DND-41 (cell line): ENCODE measurements at regions not wholly inside any gene's neighbourhood (a gene's known extent, or its start where the extent isn't known, plus 50 kb on each side); places are given as distances from the start of the nearest gene placed in this dataset.

Source experiments
- ATAC-seq: fragments of 200-7000 bp; cut with Tn5 transposase; 3 replicates; pipeline ENCODE4 v1.9.1; 2021; ENCODE audit warnings: low read depth; ENCODE audit not compliant: insufficient read depth
- DNase-seq: peaks from one replicate; pipeline ENCODE4 v3.0.0-alpha.2; 2020
- H2AFZ ChIP-seq: 2 replicates; pipeline ENCODE4 v1.6.0; 2012; ENCODE audit warnings: low read depth, low read length
- H3K27ac ChIP-seq: 2 replicates; pipeline ENCODE4 v1.5.1; 2012; ENCODE audit warnings: low read length, inconsistent platforms
- H3K27me3 ChIP-seq: fragments of 200-600 bp; sonication (generic); 2 replicates; pipeline ENCODE4 v1.6.0; 2012; ENCODE audit warnings: low read length, mild to moderate bottlenecking, inconsistent platforms; ENCODE audit not compliant: insufficient read depth, poor library complexity
- H3K36me3 ChIP-seq: 2 replicates; pipeline ENCODE4 v1.5.1; 2012; ENCODE audit warnings: low read length, inconsistent platforms; ENCODE audit not compliant: insufficient read depth
- H3K4me1 ChIP-seq: 2 replicates; pipeline ENCODE4 v1.5.1; 2012; ENCODE audit warnings: mild to moderate bottlenecking, low read length; ENCODE audit not compliant: insufficient read depth
- H3K4me2 ChIP-seq: 2 replicates; pipeline ENCODE4 v1.6.0; 2012; ENCODE audit warnings: mild to moderate bottlenecking, moderate library complexity, low read length, inconsistent platforms; ENCODE audit not compliant: insufficient read depth
- H3K4me3 ChIP-seq, 2 experiments: fragments of 200-600 bp in 1 of 2; shearing (Covaris generic) in 1 of 2; 2 replicates each; pipeline ENCODE4 v1.5.1; 2012 to 2016; ENCODE audit warnings: inconsistent platforms in 2 of 2, low read length in 2 of 2, mild to moderate bottlenecking in 2 of 2, low read depth in 1 of 2, moderate library complexity in 1 of 2
- H3K79me2 ChIP-seq: 2 replicates; pipeline ENCODE4 v1.6.0; 2012; ENCODE audit warnings: low read length, inconsistent platforms; ENCODE audit not compliant: insufficient read depth
- H3K9ac ChIP-seq: 2 replicates; pipeline ENCODE4 v1.6.0; 2012; ENCODE audit warnings: low read depth, mild to moderate bottlenecking, inconsistent platforms, low read length, moderate library complexity
- H3K9me3 ChIP-seq: 2 replicates; pipeline ENCODE4 v1.5.1; 2012; ENCODE audit warnings: low read length, moderate library complexity, mild to moderate bottlenecking, inconsistent platforms; ENCODE audit not compliant: insufficient read depth, severe bottlenecking
- H4K20me1 ChIP-seq: 2 replicates; pipeline ENCODE4 v1.6.0; 2012; ENCODE audit warnings: low read length; ENCODE audit not compliant: insufficient read depth
- CTCF ChIP-seq: IDR thresholded peaks from 2 replicates; pipeline ENCODE4 v1.5.1; 2012; ENCODE audit warnings: borderline replicate concordance, low read length, moderate library complexity, mild to moderate bottlenecking; ENCODE audit not compliant: poor library complexity, severe bottlenecking; ENCODE audit errors: extremely low read depth
- EZH2 ChIP-seq: IDR thresholded peaks from 3 replicates; pipeline ENCODE4 v1.6.1; 2012; ENCODE audit warnings: borderline replicate concordance, low read depth, mild to moderate bottlenecking, moderate library complexity, low read length, inconsistent platforms; ENCODE audit not compliant: severe bottlenecking

GRCh38 chr2:120940726-120941256 lies 205.1 kb downstream of the GLI2 start:
- no peaks in the 10 kb centered on the region for H3K4me1 ChIP-seq

GRCh38 chr2:120941571-120942120 lies 206.0 kb downstream of the GLI2 start:
- H3K27ac ChIP-seq = no peak overlapping the region
- no peaks in the 10 kb centered on the region for H3K4me1 ChIP-seq
- H3K79me2 ChIP-seq = no peaks in the 10 kb centered on the region
- no peaks in the 10 kb centered on the region for H3K36me3 ChIP-seq
- TF ChIP-seq EZH2 (no peak), CTCF (no peak)
- no peak for ATAC-seq
- no peak overlapping the region for H3K4me2 ChIP-seq
- H2AFZ ChIP-seq = no peak overlapping the region
- no peak for DNase-seq
- H3K4me3 ChIP-seq = no peak overlapping the region
- H3K27me3 ChIP-seq = no peaks in the 10 kb centered on the region
- peaks cover 2% of the 10 kb centered on the region; the same call in 1 of the 2 replicates for H4K20me1 ChIP-seq
- no peaks in the 10 kb centered on the region for H3K9me3 ChIP-seq
- no peak overlapping the region for H3K9ac ChIP-seq

More at GRCh38 chr2:120940726-120941256, 205.1 kb downstream of the GLI2 start:
- TF ChIP-seq EZH2 (no peak), CTCF (no peak)
- Histone ChIP-seq H3K79me2 (no peaks in the 10 kb centered on the region), H3K4me2 (no peak overlapping the region), H3K9me3 (no peaks in the 10 kb centered on the region), H4K20me1 (no peaks in the 10 kb centered on the region; the same call in 1 of the 2 replicates), H3K27me3 (no peaks in the 10 kb centered on the region), H3K36me3 (no peaks in the 10 kb centered on the region), H3K27ac (no peak overlapping the region), H2AFZ (no peak overlapping the region), H3K9ac (no peak overlapping the region), H3K4me3 (no peak overlapping the region)
- DNase-seq = no peak
- ATAC-seq = no peak

GRCh38 chr2:120942658-120943057 lies 207.0 kb downstream of the GLI2 start:
- no peaks in the 10 kb centered on the region for H3K27me3 ChIP-seq
- H3K79me2 ChIP-seq = no peaks in the 10 kb centered on the region
- H3K4me3 ChIP-seq = no peak overlapping the region
- no peak overlapping the region for H3K4me2 ChIP-seq
- no peak overlapping the region for H3K9ac ChIP-seq
- TF ChIP-seq CTCF (no peak), EZH2 (no peak)
- no peaks in the 10 kb centered on the region for H3K9me3 ChIP-seq
- peaks cover 7% of the 10 kb centered on the region; the same call in 1 of the 2 replicates for H4K20me1 ChIP-seq
- ATAC-seq = no peak
- H3K36me3 ChIP-seq = no peaks in the 10 kb centered on the region
- no peaks in the 10 kb centered on the region for H3K4me1 ChIP-seq
- no peak for DNase-seq
- H3K27ac ChIP-seq = no peak overlapping the region
- H2AFZ ChIP-seq = no peak overlapping the region
